ENCODE measurements at regions not wholly inside any gene's neighbourhood (a gene's known extent, or its start where the extent isn't known, plus 50 kb on each side); places are given as distances from the start of the nearest gene placed in this dataset.

- H3K27ac ChIP-seq: no peak overlapping the region
- no peak for TF ChIP-seq CTCF (conservative IDR thresholded peaks at IDR 0.05; ENCODE audit: low read depth)
- no peak for DNase-seq (ENCODE audit: low spot score)
- CTCF ChIA-PET: no interaction called here
- POLR2A ChIA-PET (ENCODE audit: low non-redundant PET): interaction anchor here (0.7 kb wide), 1 partner anchor 862 kb away, joined by 3 read pairs; no protein-coding TSS in a partner anchor
Measured at GRCh38 chr22:22779213-22779612, 108.4 kb upstream of the IGLL5 start.

- TF ChIP-seq CTCF (conservative IDR thresholded peaks at IDR 0.05; ENCODE audit: low read depth): no peak
- ChIA-PET CTCF (no interaction called here), POLR2A (ENCODE audit: low non-redundant PET) (no interaction called here)
- no peak for DNase-seq (ENCODE audit: low spot score)
- H3K27ac ChIP-seq: no peak overlapping the region
Measured at GRCh38 chr22:22783575-22783974, 104.0 kb upstream of the IGLL5 start.

- DNase-seq (ENCODE audit: low spot score): no peak
- POLR2A ChIA-PET (ENCODE audit: low non-redundant PET): no interaction called here
- H3K27ac ChIP-seq: no peak overlapping the region
- CTCF ChIA-PET: no interaction called here
- TF ChIP-seq CTCF (conservative IDR thresholded peaks at IDR 0.05; ENCODE audit: low read depth): no peak
Measured at GRCh38 chr22:22784249-22785039, 103.2 kb upstream of the IGLL5 start.

DNA sequence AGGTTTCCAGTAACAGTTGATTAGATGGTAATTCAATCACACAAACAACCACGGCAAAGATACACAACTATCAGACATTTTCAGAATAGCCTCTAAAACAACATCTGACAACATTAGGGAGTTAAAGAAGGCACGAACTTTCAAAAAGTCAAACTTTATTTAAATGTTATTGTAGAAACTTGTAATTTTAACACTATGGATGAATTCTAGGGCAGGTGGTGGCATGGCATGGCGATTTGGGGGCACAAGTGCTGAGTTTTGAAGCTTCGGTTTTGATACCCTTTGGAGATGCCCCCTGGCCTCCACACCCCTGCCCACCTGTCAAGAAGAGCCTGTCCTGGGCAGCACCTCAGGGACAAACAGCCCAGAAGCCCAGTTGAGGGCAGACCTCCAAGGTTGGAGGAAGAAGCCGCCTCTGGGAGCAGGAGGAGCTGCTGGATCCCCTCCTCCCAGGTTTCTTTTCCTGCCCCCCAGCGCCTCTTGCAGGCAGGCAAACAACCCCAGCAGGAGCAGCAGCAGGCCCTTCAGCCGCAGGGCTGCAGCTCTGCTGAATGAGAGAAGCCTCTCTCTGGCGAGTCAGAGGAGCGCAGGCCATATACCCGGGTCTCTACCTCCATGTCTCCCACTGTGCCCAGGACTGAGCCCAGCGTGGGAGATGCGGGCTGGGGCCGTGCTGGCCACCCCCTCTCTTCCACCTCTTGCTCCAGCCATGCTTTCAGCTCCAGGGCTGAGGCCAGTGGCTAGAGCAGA lies 102.1 kb upstream of the IGLL5 start:
- no peak for TF ChIP-seq CTCF (conservative IDR thresholded peaks at IDR 0.05; ENCODE audit: low read depth)
- DNase-seq (ENCODE audit: low spot score): no peak
- CTCF ChIA-PET: no interaction called here
- H3K27ac ChIP-seq: no peak overlapping the region
- POLR2A ChIA-PET (ENCODE audit: low non-redundant PET): no interaction called here

GRCh38 chr22:22786301-22787115 lies 101.1 kb upstream of the IGLL5 start:
- no peak for TF ChIP-seq CTCF (conservative IDR thresholded peaks at IDR 0.05; ENCODE audit: low read depth)
- CTCF ChIA-PET: no interaction called here
- H3K27ac ChIP-seq: no peak overlapping the region
- DNase-seq (ENCODE audit: low spot score): no peak
- POLR2A ChIA-PET (ENCODE audit: low non-redundant PET): no interaction called here

DNA sequence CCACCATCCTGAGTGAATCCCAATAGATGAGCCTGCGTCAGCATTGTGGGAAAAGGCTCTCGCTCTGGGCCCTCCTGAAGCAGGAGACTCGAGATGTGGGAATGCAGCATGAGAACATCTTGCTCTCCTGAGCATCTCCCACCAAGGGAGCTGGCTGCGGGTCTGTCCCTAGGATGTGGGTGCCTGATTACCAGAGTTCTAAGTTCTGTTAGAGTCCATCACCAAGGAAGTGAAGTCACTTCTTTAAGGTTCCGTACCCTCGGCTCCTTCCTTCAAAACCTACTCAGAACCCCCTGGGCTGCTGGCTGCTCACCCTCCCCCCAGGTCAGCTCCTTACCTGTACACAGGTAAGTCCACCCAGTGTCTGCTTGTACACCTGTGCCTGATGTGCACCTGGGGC lies 100.5 kb upstream of the IGLL5 start:
- no peak for TF ChIP-seq CTCF (conservative IDR thresholded peaks at IDR 0.05; ENCODE audit: low read depth)
- POLR2A ChIA-PET (ENCODE audit: low non-redundant PET): no interaction called here
- CTCF ChIA-PET: interaction anchor here (0.6 kb wide), 1 partner anchor 404 kb away, joined by 4 read pairs; no protein-coding TSS in a partner anchor
- H3K27ac ChIP-seq: no peak overlapping the region
- no peak for DNase-seq (ENCODE audit: low spot score)

Measured in RWPE1 (cell line).